Panc1 (cell line): ENCODE measurements at regions not wholly inside any gene's neighbourhood (a gene's known extent, or its start where the extent isn't known, plus 50 kb on each side); places are given as distances from the start of the nearest gene placed in this dataset.

Source experiments
- ATAC-seq: fragments of 200-7000 bp; cut with Tn5 transposase; 2 replicates; pipeline ENCODE4 v1.9.1; 2020; ENCODE audit warnings: mild to moderate bottlenecking, moderate library complexity
- BruUV-seq: library from RNA; stranded (reverse); fragments of 400-500 nt; replicated peaks from 2 replicates; lab custom pipeline; 2021; lab: Mats Ljungman, UMichigan
- CTCF ChIA-PET: fragments of 300-600 bp; sonication (Branson Sonifier 250); formaldehyde crosslinking; loops from one replicate; lab custom pipeline; 2022; ENCODE audit warnings: antibody characterized with exemption; lab: Charles Lee
- POLR2A ChIA-PET: fragments of 300-600 bp; sonication (Branson Sonifier 250); formaldehyde crosslinking; loops from one replicate; lab custom pipeline; 2022; ENCODE audit warnings: antibody characterized with exemption; lab: Charles Lee
- DNase-seq: peaks from one replicate; pipeline ENCODE4 v3.0.0-alpha.2; 2010; ENCODE audit warnings: low read depth, low spot score
- H3K27ac ChIP-seq: 2 replicates; pipeline ENCODE4 v1.5.1; 2011; ENCODE audit warnings: mild to moderate bottlenecking, low read length, inconsistent platforms
- H3K27me3 ChIP-seq: fragments of 200-500 bp; sonication (Bioruptor generic); 2 replicates; pipeline ENCODE4 v1.6.0; 2014; ENCODE audit warnings: low read length, inconsistent platforms; ENCODE audit not compliant: control insufficient read depth, insufficient read depth
- H3K36me3 ChIP-seq: fragments of 200-500 bp; sonication (Bioruptor generic); 2 replicates; pipeline ENCODE4 v1.5.1; 2014; ENCODE audit warnings: inconsistent platforms, mild to moderate bottlenecking, low read length, moderate library complexity; ENCODE audit not compliant: control insufficient read depth, insufficient read depth
- H3K4me1 ChIP-seq: 2 replicates; pipeline ENCODE4 v1.5.1; 2011; ENCODE audit warnings: inconsistent platforms, mild to moderate bottlenecking, low read length, moderate library complexity; ENCODE audit not compliant: control insufficient read depth, insufficient read depth
- H3K4me3 ChIP-seq, 2 experiments: 2 replicates each; pipeline ENCODE4 v1.5.1; 2011 to 2012; ENCODE audit warnings: low read depth in 2 of 2, low read length in 2 of 2, mild to moderate bottlenecking in 2 of 2, inconsistent platforms in 1 of 2, moderate library complexity in 1 of 2
- H3K9me3 ChIP-seq: fragments of 200-500 bp; sonication (Bioruptor generic); 2 replicates; pipeline ENCODE4 v1.5.1; 2014; ENCODE audit warnings: low read depth, mild to moderate bottlenecking, inconsistent platforms, low read length, moderate library complexity; ENCODE audit not compliant: control insufficient read depth, insufficient read depth
- POLR2AphosphoS5 ChIP-seq: IDR thresholded peaks from 2 replicates; pipeline ENCODE4 v1.6.1; 2012; ENCODE audit warnings: mild to moderate bottlenecking, low read depth, low read length, moderate library complexity
- SIN3A ChIP-seq: IDR thresholded peaks from 2 replicates; pipeline ENCODE4 v1.6.1; 2012; ENCODE audit warnings: low read depth, mild to moderate bottlenecking, low read length, moderate library complexity, borderline replicate concordance; ENCODE audit not compliant: insufficient read depth
- TCF7L2 ChIP-seq: IDR thresholded peaks from 2 replicates; pipeline ENCODE4 v1.6.1; 2011; ENCODE audit warnings: mild to moderate bottlenecking, low read depth, low read length, inconsistent platforms
- in situ Hi-C: cut with HindIII; loops from 2 replicates; pipeline ENCODE4 v1.10.0; 2016; ENCODE audit warnings: low sequenced_read_pairs, low pct_unique_long_range_greater_than_20kb
- intact Hi-C: fragments of 100-400 bp; cut with micrococcal nuclease; formaldehyde crosslinking; loops from one replicate; pipeline ENCODE4 v1.10.0; 2022; ENCODE audit not compliant: unreplicated experiment
- TF ChIP-seq, protein P1 (sequence below): fragments of 450-650 bp; IDR thresholded peaks from 2 replicates; pipeline ENCODE4 v1.5.1; 2017; ENCODE audit warnings: mild to moderate bottlenecking
- TF ChIP-seq, protein P2 (sequence below), 2 experiments: IDR thresholded peaks; 2 replicates each; pipeline ENCODE4 v1.6.1; 2011 to 2012; ENCODE audit warnings: low read depth in 2 of 2, control low read depth in 1 of 2, low read length in 1 of 2, mild to moderate bottlenecking in 1 of 2, moderate library complexity in 1 of 2; ENCODE audit not compliant: insufficient read depth in 1 of 2

DNA sequence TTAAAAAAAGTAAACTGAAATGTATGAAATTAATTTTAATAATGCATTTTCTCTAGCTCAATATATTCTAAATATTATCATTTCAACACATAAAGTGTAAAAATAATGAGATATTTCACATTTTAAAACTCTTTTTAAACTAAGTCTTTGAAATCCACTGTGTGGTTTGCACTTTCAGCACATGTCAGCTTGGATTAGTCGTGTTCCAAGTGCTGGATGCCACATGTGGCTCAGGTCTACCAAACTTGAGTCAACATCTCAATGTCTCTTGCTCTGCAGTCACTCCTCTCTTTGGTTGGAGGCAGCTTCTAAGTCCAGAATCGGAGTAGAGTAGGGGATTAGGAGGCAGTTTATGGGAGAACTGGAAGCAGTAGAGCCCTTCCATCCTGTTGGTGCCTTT lies 173.7 kb upstream of the ANKRD55 start:
- H3K27ac ChIP-seq, result no peak overlapping the region
- TF ChIP-seq, protein P1, sequence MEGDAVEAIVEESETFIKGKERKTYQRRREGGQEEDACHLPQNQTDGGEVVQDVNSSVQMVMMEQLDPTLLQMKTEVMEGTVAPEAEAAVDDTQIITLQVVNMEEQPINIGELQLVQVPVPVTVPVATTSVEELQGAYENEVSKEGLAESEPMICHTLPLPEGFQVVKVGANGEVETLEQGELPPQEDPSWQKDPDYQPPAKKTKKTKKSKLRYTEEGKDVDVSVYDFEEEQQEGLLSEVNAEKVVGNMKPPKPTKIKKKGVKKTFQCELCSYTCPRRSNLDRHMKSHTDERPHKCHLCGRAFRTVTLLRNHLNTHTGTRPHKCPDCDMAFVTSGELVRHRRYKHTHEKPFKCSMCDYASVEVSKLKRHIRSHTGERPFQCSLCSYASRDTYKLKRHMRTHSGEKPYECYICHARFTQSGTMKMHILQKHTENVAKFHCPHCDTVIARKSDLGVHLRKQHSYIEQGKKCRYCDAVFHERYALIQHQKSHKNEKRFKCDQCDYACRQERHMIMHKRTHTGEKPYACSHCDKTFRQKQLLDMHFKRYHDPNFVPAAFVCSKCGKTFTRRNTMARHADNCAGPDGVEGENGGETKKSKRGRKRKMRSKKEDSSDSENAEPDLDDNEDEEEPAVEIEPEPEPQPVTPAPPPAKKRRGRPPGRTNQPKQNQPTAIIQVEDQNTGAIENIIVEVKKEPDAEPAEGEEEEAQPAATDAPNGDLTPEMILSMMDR, result no peak
- TF ChIP-seq TCF7L2, result no peak
- TF ChIP-seq, protein P2, sequence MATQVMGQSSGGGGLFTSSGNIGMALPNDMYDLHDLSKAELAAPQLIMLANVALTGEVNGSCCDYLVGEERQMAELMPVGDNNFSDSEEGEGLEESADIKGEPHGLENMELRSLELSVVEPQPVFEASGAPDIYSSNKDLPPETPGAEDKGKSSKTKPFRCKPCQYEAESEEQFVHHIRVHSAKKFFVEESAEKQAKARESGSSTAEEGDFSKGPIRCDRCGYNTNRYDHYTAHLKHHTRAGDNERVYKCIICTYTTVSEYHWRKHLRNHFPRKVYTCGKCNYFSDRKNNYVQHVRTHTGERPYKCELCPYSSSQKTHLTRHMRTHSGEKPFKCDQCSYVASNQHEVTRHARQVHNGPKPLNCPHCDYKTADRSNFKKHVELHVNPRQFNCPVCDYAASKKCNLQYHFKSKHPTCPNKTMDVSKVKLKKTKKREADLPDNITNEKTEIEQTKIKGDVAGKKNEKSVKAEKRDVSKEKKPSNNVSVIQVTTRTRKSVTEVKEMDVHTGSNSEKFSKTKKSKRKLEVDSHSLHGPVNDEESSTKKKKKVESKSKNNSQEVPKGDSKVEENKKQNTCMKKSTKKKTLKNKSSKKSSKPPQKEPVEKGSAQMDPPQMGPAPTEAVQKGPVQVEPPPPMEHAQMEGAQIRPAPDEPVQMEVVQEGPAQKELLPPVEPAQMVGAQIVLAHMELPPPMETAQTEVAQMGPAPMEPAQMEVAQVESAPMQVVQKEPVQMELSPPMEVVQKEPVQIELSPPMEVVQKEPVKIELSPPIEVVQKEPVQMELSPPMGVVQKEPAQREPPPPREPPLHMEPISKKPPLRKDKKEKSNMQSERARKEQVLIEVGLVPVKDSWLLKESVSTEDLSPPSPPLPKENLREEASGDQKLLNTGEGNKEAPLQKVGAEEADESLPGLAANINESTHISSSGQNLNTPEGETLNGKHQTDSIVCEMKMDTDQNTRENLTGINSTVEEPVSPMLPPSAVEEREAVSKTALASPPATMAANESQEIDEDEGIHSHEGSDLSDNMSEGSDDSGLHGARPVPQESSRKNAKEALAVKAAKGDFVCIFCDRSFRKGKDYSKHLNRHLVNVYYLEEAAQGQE (IDR thresholded peaks at IDR 0.05; ENCODE audit: insufficient read depth in 1 of 2, low read depth in 2 of 2, low read length in 1 of 2), result no peak
- no peak for TF ChIP-seq POLR2AphosphoS5
- TF ChIP-seq SIN3A, result no peak
- H3K4me1 ChIP-seq, result no peaks in the 10 kb centered on the region; the same call in 1 of the 2 replicates
- in situ Hi-C loops (no loop called here), intact Hi-C loops (no loop called here)
- no peak overlapping the region for H3K4me3 ChIP-seq
- H3K27me3 ChIP-seq, result no peaks in the 10 kb centered on the region
- DNase-seq (no peak), ATAC-seq (no peak)
- BruUV-seq, result no TSS peak
- ChIA-PET POLR2A (no interaction called here), CTCF (no interaction called here)
- H3K9me3 ChIP-seq, result no peaks in the 10 kb centered on the region
- H3K36me3 ChIP-seq, result no peaks in the 10 kb centered on the region

- Histone ChIP-seq H3K4me3 (no peak overlapping the region), H3K4me1 (no peaks in the 10 kb centered on the region; the same call in 1 of the 2 replicates), H3K27ac (no peak overlapping the region), H3K36me3 (no peaks in the 10 kb centered on the region), H3K9me3 (no peaks in the 10 kb centered on the region), H3K27me3 (no peaks in the 10 kb centered on the region)
- CTCF ChIA-PET, result no interaction called here
- DNase-seq (no peak), ATAC-seq (no peak)
- intact Hi-C loops (no loop called here), in situ Hi-C loops (no loop called here)
- POLR2A ChIA-PET, result no interaction called here
- TF ChIP-seq, protein P1, result no peak
- no peak for TF ChIP-seq POLR2AphosphoS5
- TF ChIP-seq SIN3A, result no peak
- no peak for TF ChIP-seq TCF7L2
- TF ChIP-seq, protein P2 (IDR thresholded peaks at IDR 0.05; ENCODE audit: insufficient read depth in 1 of 2, low read depth in 2 of 2, low read length in 1 of 2), result no peak
- BruUV-seq, result no TSS peak
These were observed 173.1 kb upstream of the ANKRD55 start for GRCh38 chr5:56406221-56406620.
